OCI-LY7 (cell line): ENCODE measurements at regions not wholly inside any gene's neighbourhood (a gene's known extent, or its start where the extent isn't known, plus 50 kb on each side); places are given as distances from the start of the nearest gene placed in this dataset.

Source experiments
- EZH2phosphoT487 ChIP-seq: fragments of 200-600 bp; sonication (generic); IDR thresholded peaks from 2 replicates; pipeline ENCODE4 v1.6.1; 2018; ENCODE audit warnings: low read depth, borderline replicate concordance, mild to moderate bottlenecking, mixed run types, antibody characterized with exemption, low read length, moderate library complexity, mixed read lengths
- TF ChIP-seq, protein P1 (sequence below): fragments of 200-600 bp; sonication (generic); conservative IDR thresholded peaks from 2 replicates; pipeline ENCODE4 v1.5.1; 2014; ENCODE audit warnings: mild to moderate bottlenecking, antibody characterized with exemption, low read length, moderate library complexity, mixed read lengths

DNA sequence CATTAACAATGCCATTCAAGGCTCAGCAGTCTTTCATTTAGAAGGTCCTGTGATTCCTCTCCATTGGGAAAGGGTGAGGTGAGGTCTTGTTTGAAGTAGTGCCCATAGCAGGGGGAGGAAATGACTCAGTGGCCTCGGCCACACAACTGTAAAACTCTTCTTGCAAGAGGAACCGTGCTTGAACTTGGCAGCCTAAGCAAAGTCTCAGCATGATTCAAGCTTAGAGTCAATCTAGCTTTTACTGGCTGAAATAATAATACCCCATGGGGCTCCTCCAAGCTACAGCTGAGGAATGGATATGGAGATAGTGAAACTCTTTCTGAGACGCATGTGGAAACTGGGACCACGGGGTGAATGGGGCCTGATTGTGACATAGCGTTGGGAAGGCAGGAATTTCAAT is 428.2 kb downstream of the BMP2 start:
- TF ChIP-seq, protein P1, sequence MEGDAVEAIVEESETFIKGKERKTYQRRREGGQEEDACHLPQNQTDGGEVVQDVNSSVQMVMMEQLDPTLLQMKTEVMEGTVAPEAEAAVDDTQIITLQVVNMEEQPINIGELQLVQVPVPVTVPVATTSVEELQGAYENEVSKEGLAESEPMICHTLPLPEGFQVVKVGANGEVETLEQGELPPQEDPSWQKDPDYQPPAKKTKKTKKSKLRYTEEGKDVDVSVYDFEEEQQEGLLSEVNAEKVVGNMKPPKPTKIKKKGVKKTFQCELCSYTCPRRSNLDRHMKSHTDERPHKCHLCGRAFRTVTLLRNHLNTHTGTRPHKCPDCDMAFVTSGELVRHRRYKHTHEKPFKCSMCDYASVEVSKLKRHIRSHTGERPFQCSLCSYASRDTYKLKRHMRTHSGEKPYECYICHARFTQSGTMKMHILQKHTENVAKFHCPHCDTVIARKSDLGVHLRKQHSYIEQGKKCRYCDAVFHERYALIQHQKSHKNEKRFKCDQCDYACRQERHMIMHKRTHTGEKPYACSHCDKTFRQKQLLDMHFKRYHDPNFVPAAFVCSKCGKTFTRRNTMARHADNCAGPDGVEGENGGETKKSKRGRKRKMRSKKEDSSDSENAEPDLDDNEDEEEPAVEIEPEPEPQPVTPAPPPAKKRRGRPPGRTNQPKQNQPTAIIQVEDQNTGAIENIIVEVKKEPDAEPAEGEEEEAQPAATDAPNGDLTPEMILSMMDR: no peak
- TF ChIP-seq EZH2phosphoT487: no peak
